DND-41 (cell line): ENCODE measurements at regions not wholly inside any gene's neighbourhood (a gene's known extent, or its start where the extent isn't known, plus 50 kb on each side); places are given as distances from the start of the nearest gene placed in this dataset.

Source experiments
- ATAC-seq: fragments of 200-7000 bp; cut with Tn5 transposase; 3 replicates; pipeline ENCODE4 v1.9.1; 2021; ENCODE audit warnings: low read depth; ENCODE audit not compliant: insufficient read depth
- DNase-seq: peaks from one replicate; pipeline ENCODE4 v3.0.0-alpha.2; 2020
- H2AFZ ChIP-seq: 2 replicates; pipeline ENCODE4 v1.6.0; 2012; ENCODE audit warnings: low read depth, low read length
- H3K27ac ChIP-seq: 2 replicates; pipeline ENCODE4 v1.5.1; 2012; ENCODE audit warnings: low read length, inconsistent platforms
- H3K27me3 ChIP-seq: fragments of 200-600 bp; sonication (generic); 2 replicates; pipeline ENCODE4 v1.6.0; 2012; ENCODE audit warnings: low read length, mild to moderate bottlenecking, inconsistent platforms; ENCODE audit not compliant: insufficient read depth, poor library complexity
- H3K36me3 ChIP-seq: 2 replicates; pipeline ENCODE4 v1.5.1; 2012; ENCODE audit warnings: low read length, inconsistent platforms; ENCODE audit not compliant: insufficient read depth
- H3K4me1 ChIP-seq: 2 replicates; pipeline ENCODE4 v1.5.1; 2012; ENCODE audit warnings: mild to moderate bottlenecking, low read length; ENCODE audit not compliant: insufficient read depth
- H3K4me2 ChIP-seq: 2 replicates; pipeline ENCODE4 v1.6.0; 2012; ENCODE audit warnings: mild to moderate bottlenecking, moderate library complexity, low read length, inconsistent platforms; ENCODE audit not compliant: insufficient read depth
- H3K4me3 ChIP-seq, 2 experiments: fragments of 200-600 bp in 1 of 2; shearing (Covaris generic) in 1 of 2; 2 replicates each; pipeline ENCODE4 v1.5.1; 2012 to 2016; ENCODE audit warnings: inconsistent platforms in 2 of 2, low read length in 2 of 2, mild to moderate bottlenecking in 2 of 2, low read depth in 1 of 2, moderate library complexity in 1 of 2
- H3K79me2 ChIP-seq: 2 replicates; pipeline ENCODE4 v1.6.0; 2012; ENCODE audit warnings: low read length, inconsistent platforms; ENCODE audit not compliant: insufficient read depth
- H3K9ac ChIP-seq: 2 replicates; pipeline ENCODE4 v1.6.0; 2012; ENCODE audit warnings: low read depth, mild to moderate bottlenecking, inconsistent platforms, low read length, moderate library complexity
- H3K9me3 ChIP-seq: 2 replicates; pipeline ENCODE4 v1.5.1; 2012; ENCODE audit warnings: low read length, moderate library complexity, mild to moderate bottlenecking, inconsistent platforms; ENCODE audit not compliant: insufficient read depth, severe bottlenecking
- H4K20me1 ChIP-seq: 2 replicates; pipeline ENCODE4 v1.6.0; 2012; ENCODE audit warnings: low read length; ENCODE audit not compliant: insufficient read depth
- EZH2 ChIP-seq: IDR thresholded peaks from 3 replicates; pipeline ENCODE4 v1.6.1; 2012; ENCODE audit warnings: borderline replicate concordance, low read depth, mild to moderate bottlenecking, moderate library complexity, low read length, inconsistent platforms; ENCODE audit not compliant: severe bottlenecking
- TF ChIP-seq, protein P1 (sequence below): IDR thresholded peaks from 2 replicates; pipeline ENCODE4 v1.5.1; 2012; ENCODE audit warnings: borderline replicate concordance, low read length, moderate library complexity, mild to moderate bottlenecking; ENCODE audit not compliant: poor library complexity, severe bottlenecking; ENCODE audit errors: extremely low read depth

DNA sequence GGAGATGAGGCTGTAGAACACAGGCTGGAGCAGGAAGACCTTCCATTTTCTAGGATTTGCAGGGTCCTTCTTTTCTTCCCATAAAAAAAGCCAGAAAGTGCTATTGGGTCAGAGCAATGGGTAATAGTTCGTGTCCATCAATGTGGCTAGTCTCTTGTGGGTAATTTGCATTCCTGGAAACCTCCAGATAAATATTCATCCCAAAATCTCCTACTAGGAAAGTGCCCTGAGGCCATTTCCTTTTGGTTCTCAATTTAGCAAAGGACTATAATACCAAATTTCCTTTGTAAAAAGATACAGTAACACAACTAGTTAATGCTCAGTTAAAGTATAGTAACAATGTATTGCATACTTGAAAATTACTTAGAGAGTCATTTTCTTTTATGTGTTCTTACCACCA, 138.1 kb upstream of the TAB2 start:
- no peak for ATAC-seq
- Histone ChIP-seq H3K27me3 (no peaks in the 10 kb centered on the region), H3K4me3 (no peak overlapping the region), H4K20me1 (no peaks in the 10 kb centered on the region), H2AFZ (no peak overlapping the region), H3K4me2 (no peak overlapping the region), H3K9me3 (no peaks in the 10 kb centered on the region), H3K4me1 (no peaks in the 10 kb centered on the region), H3K36me3 (no peaks in the 10 kb centered on the region), H3K9ac (no peak overlapping the region), H3K79me2 (no peaks in the 10 kb centered on the region), H3K27ac (no peak overlapping the region)
- no peak for TF ChIP-seq EZH2
- TF ChIP-seq, protein P1, sequence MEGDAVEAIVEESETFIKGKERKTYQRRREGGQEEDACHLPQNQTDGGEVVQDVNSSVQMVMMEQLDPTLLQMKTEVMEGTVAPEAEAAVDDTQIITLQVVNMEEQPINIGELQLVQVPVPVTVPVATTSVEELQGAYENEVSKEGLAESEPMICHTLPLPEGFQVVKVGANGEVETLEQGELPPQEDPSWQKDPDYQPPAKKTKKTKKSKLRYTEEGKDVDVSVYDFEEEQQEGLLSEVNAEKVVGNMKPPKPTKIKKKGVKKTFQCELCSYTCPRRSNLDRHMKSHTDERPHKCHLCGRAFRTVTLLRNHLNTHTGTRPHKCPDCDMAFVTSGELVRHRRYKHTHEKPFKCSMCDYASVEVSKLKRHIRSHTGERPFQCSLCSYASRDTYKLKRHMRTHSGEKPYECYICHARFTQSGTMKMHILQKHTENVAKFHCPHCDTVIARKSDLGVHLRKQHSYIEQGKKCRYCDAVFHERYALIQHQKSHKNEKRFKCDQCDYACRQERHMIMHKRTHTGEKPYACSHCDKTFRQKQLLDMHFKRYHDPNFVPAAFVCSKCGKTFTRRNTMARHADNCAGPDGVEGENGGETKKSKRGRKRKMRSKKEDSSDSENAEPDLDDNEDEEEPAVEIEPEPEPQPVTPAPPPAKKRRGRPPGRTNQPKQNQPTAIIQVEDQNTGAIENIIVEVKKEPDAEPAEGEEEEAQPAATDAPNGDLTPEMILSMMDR: no peak
- no peak for DNase-seq

DNA sequence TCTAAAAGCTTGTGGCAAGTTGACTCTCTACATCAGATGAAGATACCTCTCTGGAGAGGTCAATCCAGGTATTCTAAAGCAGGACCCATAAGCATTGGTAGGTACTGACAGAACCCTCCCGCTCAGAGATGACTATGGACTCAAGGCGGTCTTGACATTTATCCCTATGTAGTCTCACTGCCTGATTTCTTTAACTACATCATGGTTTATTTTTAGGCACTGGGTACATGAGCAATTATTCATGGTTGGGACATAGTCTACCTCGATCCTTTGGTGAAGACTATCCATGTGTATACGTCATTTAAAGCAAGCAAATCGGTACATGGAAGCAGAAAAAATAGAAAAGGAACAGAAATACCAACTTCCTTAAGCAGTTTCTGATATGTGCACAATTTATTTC, 136.2 kb upstream of the TAB2 start:
- no peak for ATAC-seq
- H3K27me3 ChIP-seq: no peaks in the 10 kb centered on the region
- no peak overlapping the region for H3K4me2 ChIP-seq
- H2AFZ ChIP-seq: no peak overlapping the region
- no peaks in the 10 kb centered on the region for H3K9me3 ChIP-seq
- no peak overlapping the region for H3K4me3 ChIP-seq
- H3K4me1 ChIP-seq: no peaks in the 10 kb centered on the region
- no peaks in the 10 kb centered on the region for H3K79me2 ChIP-seq
- no peak overlapping the region for H3K9ac ChIP-seq
- H3K36me3 ChIP-seq: no peaks in the 10 kb centered on the region
- TF ChIP-seq, protein P1: no peak
- no peak for TF ChIP-seq EZH2
- no peaks in the 10 kb centered on the region for H4K20me1 ChIP-seq
- no peak for DNase-seq
- H3K27ac ChIP-seq: no peak overlapping the region

DNA sequence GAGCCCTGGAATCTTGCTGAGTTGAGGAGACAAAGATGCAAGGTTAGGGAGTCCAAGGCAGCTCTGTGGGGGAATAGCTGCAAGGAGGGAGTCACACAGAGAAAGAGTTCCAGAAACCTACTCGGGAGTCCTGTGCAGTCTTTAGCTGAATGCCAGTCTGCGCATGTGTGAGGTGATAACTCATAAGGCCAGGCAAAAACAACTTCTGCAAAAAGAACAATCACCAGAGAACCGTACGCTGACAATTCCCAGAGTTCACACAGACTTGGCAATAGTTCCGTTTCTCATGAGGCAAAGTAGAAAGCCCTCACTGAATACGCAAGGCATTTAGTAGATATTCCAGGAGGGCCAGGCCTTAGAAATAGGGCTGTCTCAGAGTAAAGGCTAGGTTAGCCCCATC, 135.2 kb upstream of the TAB2 start:
- no peak for DNase-seq
- Histone ChIP-seq H2AFZ (no peak overlapping the region), H4K20me1 (no peaks in the 10 kb centered on the region), H3K27me3 (no peaks in the 10 kb centered on the region), H3K27ac (no peak overlapping the region), H3K9ac (no peak overlapping the region), H3K79me2 (no peaks in the 10 kb centered on the region), H3K36me3 (no peaks in the 10 kb centered on the region), H3K4me3 (no peak overlapping the region), H3K4me1 (no peaks in the 10 kb centered on the region), H3K4me2 (no peak overlapping the region), H3K9me3 (no peaks in the 10 kb centered on the region)
- ATAC-seq: no peak
- TF ChIP-seq EZH2: no peak
- TF ChIP-seq, protein P1: no peak

DNA sequence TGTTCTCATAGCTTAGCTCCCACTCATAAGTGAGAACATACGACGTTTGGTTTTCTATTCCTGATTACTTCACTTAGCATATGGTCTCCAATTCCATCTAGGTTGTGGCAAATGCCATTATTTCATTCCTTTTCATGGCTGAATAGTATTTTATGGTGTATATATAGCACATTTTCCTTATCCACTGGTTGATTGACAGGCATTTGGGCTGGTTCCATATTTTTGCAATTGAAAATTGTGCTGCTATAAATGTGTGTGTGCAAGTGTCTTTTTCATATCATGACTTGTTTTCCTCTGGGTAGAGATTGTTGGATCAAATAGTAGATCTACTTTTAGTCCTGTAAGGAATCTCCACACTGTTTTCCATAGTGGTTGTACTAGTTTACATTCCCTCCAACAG, 133.0 kb upstream of the TAB2 start:
- Histone ChIP-seq H3K27ac (no peak overlapping the region), H3K79me2 (no peaks in the 10 kb centered on the region), H3K9me3 (peaks cover 3% of the 10 kb centered on the region), H3K27me3 (no peaks in the 10 kb centered on the region), H2AFZ (no peak overlapping the region), H3K4me1 (no peaks in the 10 kb centered on the region), H3K9ac (no peak overlapping the region), H3K4me3 (no peak overlapping the region), H4K20me1 (no peaks in the 10 kb centered on the region), H3K4me2 (no peak overlapping the region), H3K36me3 (no peaks in the 10 kb centered on the region)
- TF ChIP-seq EZH2: no peak
- TF ChIP-seq, protein P1: no peak
- DNase-seq (no peak), ATAC-seq (no peak)
